Prostate gland (tissue), 2 donors: ENCODE measurements at regions not wholly inside any gene's neighbourhood (a gene's known extent, or its start where the extent isn't known, plus 50 kb on each side); places are given as distances from the start of the nearest gene placed in this dataset.

Source experiments
- POLR2A ChIP-seq: fragments of 450-650 bp; IDR thresholded peaks from one replicate; pipeline ENCODE4 v1.6.1; 2016; ENCODE audit warnings: antibody characterized with exemption, mild to moderate bottlenecking
- TF ChIP-seq, protein P1 (sequence below), 4 experiments: fragments of 200-600 bp in 2 of 4; fragments of 450-650 bp in 2 of 4; sonication (generic) in 2 of 4; IDR thresholded peaks; 1 replicate in 3 of 4; 2 replicates in 1 of 4; pipeline ENCODE4 v1.5.1; 2016 to 2019; ENCODE audit warnings: antibody characterized with exemption in 4 of 4, mild to moderate bottlenecking in 2 of 4, moderate library complexity in 2 of 4

DNA sequence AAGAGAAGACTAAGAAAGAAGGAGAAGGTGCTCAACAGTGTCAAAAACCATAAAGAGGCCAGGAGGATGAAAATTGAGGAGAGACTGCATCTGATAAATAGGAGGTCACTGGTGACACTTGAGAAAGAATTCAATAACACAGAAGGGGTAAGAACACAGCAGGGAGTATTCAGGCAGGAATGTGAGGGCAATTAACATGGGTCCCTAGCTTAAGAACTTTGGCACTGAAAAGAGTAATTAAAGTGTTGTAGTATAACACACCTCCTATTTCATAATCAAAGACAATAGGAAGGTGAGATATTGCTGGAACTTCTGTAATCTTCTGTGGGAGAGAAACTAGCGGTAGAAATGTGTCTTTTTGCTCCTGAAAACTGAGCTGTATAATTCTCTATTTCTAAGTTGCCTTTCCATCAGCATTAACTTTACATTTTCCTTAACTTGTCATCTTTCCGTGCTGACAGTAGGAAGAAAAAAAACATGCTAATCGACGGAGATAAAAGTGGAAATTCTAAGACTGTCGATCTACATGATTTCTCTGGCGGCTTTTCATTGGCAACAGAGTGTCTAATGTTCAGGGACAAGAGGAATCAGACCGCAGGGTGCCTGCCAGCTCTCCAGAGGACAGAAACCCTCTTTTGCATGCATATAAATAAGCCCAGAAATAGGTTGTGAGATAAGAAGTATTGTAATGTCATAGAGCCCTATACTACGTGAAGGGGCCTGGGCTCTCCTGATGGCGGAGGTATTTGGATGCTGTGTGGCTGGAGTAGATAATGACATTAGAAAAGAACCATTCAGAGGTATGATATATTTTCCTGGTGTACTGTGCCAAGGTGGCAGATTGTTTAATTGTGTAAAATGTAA lies 147.9 kb upstream of the GAP43 start:
- TF ChIP-seq POLR2A: no peak
- TF ChIP-seq, protein P1, sequence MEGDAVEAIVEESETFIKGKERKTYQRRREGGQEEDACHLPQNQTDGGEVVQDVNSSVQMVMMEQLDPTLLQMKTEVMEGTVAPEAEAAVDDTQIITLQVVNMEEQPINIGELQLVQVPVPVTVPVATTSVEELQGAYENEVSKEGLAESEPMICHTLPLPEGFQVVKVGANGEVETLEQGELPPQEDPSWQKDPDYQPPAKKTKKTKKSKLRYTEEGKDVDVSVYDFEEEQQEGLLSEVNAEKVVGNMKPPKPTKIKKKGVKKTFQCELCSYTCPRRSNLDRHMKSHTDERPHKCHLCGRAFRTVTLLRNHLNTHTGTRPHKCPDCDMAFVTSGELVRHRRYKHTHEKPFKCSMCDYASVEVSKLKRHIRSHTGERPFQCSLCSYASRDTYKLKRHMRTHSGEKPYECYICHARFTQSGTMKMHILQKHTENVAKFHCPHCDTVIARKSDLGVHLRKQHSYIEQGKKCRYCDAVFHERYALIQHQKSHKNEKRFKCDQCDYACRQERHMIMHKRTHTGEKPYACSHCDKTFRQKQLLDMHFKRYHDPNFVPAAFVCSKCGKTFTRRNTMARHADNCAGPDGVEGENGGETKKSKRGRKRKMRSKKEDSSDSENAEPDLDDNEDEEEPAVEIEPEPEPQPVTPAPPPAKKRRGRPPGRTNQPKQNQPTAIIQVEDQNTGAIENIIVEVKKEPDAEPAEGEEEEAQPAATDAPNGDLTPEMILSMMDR (IDR thresholded peaks at IDR 0.05): no peak
